MG63 (cell line): ENCODE measurements at regions not wholly inside any gene's neighbourhood (a gene's known extent, or its start where the extent isn't known, plus 50 kb on each side); places are given as distances from the start of the nearest gene placed in this dataset.
"Not testable (repeated sequence)": the region's sequence is repeated elsewhere in the genome, so short reads cannot be mapped to it uniquely, and the experiment has no call there.

ENCODE experiments used
- DNase-seq: peaks from one replicate; pipeline ENCODE4 v3.0.0-alpha.2; 2020
- H3K27me3 ChIP-seq: fragments of 250-450 bp; sonication (Bioruptor Pico); 2 replicates; pipeline ENCODE4 v1.5.1; 2020; ENCODE audit warnings: mild to moderate bottlenecking, moderate library complexity
- H3K36me3 ChIP-seq: fragments of 250-450 bp; sonication (Bioruptor Pico); 2 replicates; pipeline ENCODE4 v1.5.1; 2020; ENCODE audit warnings: mild to moderate bottlenecking, moderate library complexity
- H3K4me3 ChIP-seq: fragments of 250-450 bp; sonication (Bioruptor Pico); 2 replicates; pipeline ENCODE4 v1.5.1; 2020; ENCODE audit warnings: mild to moderate bottlenecking, moderate library complexity
- H3K9me3 ChIP-seq: fragments of 250-450 bp; sonication (Bioruptor Pico); 2 replicates; pipeline ENCODE4 v1.5.1; 2020; ENCODE audit warnings: mild to moderate bottlenecking, moderate library complexity

DNA sequence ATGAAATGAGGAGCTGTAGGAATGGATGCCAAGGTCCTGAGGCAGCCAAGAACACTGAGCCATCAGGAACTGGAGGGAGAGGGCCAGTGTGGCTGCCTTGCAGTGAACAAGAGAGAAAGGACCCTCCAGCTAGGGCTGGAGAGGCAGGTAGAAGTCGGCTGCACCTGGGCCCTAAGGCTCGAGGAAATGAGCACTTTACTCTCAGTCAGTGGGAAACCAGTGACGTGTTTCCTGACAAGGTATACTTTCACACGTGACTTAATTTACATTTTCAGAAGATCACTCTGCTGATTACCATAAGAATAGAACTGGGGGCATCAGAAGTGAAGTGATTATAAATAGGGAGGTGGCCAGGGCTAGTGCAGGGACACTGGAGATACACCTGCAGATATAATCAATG lies 115.2 kb downstream of the C17orf67 start:
- Histone ChIP-seq H3K9me3 (no peaks in the 10 kb centered on the region), H3K27me3 (no peaks in the 10 kb centered on the region), H3K4me3 (no peak overlapping the region), H3K36me3 (no peaks in the 10 kb centered on the region)
- DNase-seq: no peak

DNA sequence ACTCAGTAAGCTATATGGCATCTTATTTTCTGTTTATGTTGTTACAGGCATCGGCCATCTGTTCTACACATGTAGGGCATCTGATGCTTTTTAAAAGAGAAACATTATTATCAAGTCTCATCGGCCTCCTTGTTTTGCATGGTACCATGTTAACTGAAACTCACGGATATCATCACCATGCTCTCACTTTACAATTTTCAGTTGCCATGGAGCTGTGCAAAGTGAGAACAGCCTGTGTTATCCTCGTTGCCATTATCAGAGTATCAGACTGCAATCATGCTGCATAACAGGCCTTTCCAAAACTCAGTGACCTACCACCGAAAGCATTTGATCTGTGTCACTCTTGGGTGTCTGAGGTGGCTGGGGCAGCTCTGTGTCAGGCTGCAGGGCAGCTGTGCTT lies 110.3 kb downstream of the C17orf67 start:
- DNase-seq: no peak
- H3K36me3 ChIP-seq: no peaks in the 10 kb centered on the region
- no peaks in the 10 kb centered on the region for H3K9me3 ChIP-seq
- no peaks in the 10 kb centered on the region for H3K27me3 ChIP-seq
- H3K4me3 ChIP-seq: no peak overlapping the region

DNA sequence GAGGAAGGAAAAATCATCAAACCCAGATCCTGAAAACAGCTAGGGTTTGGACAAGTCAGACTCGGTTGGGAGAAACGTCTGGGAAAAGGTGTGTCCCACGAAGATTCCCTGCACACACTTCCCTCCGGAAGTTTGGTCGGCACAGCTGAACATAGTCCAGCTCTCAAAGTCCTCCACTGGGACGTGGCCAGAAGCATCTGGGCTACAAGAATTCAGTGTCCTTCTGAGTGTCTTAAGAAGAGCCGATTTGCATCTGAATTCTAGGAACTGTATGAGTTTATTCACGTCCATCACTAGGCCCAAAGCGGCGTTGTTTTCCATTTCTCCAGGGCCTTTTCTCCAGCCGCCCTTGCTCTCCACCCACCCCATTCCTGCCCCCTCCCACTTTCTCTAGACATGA lies 109.1 kb downstream of the C17orf67 start:
- Histone ChIP-seq H3K27me3 (no peaks in the 10 kb centered on the region), H3K36me3 (no peaks in the 10 kb centered on the region), H3K4me3 (no peak overlapping the region), H3K9me3 (no peaks in the 10 kb centered on the region)
- no peak for DNase-seq

DNA sequence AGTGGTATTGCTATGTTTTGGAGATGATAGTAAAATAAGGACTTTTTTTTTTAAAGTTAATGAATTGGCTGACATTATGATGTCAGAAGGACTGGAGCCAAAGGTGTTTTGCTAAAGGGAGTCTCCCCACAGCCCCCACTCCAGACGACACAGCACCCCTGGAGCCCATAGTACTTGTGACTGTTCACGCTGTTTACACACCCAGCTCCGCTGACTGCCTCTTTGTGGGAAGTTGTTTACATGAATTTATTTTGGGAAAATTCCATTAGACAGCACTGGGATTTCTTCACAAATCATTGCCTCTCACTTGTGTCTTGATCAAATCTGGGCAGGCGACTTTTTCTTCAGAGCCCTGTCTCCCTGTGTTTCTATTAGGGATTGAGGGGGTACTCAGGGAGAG lies 108.6 kb downstream of the C17orf67 start:
- Histone ChIP-seq H3K9me3 (no peaks in the 10 kb centered on the region), H3K27me3 (no peaks in the 10 kb centered on the region), H3K36me3 (no peaks in the 10 kb centered on the region), H3K4me3 (no peak overlapping the region)
- no peak for DNase-seq

DNA sequence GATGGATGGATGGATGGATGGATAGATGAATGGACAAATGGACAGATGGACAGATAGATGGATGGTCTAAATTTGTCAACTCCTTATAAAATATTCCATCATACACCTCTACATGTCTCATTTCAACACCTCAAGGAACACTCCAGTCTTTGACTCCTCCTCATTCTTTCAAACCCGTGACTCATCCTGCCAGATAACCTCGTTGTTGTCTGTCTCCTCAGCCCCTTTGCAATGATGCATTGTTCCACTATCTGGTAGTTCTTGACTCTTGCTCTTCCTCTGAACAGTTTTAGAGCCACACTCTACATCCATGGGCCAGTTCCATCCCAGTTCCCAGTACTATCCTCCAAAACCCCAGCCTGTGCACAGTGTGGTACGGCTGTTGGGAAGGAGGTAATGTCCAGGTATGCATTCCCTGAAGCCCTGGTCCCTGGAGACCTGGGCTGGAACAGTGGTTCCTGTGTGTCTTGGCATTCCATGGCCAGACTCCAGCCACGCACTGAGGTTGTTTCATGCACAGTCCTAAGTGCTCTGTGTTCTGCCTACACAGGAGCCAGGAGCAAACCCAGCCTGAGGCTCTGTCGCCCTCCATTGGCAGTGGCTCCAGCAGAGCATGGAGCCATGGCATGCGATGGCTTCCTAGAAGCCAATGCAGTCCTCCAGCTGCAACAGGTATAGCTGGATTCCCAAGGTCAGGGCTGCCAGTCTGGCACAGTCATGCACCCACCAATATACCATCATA lies 105.7 kb downstream of the C17orf67 start:
- DNase-seq: no peak
- no peaks in the 10 kb centered on the region for H3K36me3 ChIP-seq
- no peaks in the 10 kb centered on the region for H3K9me3 ChIP-seq
- no peak overlapping the region for H3K4me3 ChIP-seq
- H3K27me3 ChIP-seq: no peaks in the 10 kb centered on the region

DNA sequence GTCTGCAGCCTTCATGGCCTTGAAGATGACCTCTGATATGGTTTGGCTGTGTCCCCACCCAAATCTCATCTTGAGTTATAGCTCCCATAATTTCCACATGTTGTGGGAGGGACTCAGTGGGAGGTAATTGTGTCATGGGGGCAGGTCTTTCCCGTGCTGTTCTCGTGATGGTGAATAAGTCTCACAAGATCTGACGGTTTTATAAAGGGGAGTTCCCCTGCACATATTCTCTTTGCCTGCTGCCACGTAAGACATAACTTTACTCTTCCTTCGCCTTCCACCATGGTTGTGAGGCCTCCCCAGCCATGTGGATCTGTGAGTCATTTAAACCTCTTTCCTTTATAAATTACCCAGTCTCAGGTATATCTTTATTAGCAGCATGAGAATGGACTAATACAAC lies 102.6 kb downstream of the C17orf67 start:
- H3K9me3 ChIP-seq, H3K4me3 ChIP-seq, H3K36me3 ChIP-seq, DNase-seq, H3K27me3 ChIP-seq: not testable (repeated sequence)

DNA sequence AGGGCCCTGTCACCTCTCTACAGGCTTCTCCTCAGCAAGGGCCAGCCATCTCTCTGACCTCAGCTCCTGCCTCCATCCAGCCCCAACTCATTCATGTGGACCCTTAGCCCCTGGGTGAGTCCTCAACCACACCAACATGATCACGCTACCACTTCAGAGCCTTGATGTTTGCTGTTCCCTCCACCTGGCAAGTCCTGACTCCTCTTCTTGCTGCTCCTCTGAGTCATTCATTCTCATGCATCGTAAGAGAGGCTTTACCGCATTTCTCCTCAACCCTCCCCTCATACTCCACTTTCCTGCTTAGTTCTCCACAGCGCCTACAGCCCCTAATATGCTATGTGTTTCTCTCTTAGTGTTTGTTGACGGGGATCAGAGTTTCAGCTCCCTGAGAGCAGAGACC lies 99.9 kb downstream of the C17orf67 start:
- Histone ChIP-seq H3K4me3 (no peak overlapping the region), H3K36me3 (no peaks in the 10 kb centered on the region)

DNA sequence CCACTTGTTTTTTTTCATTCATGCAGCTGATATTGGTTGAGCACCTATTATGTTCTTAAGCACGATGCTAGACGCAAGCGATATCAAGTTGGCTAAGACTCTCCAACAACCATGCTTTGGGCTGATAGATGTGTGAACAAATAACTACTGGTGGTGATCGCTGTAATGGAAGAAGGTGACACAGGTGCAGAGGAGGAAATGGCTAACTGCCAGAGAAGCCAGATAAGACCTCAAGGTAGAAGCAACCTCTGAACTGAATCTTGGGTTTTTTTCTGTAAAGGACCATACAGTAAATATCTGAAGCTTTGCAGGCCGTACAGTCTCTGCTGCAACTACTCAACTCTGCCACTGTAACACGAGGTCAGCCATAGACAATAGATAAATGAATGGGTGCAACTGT lies 97.9 kb downstream of the C17orf67 start:
- no peaks in the 10 kb centered on the region for H3K9me3 ChIP-seq
- no peaks in the 10 kb centered on the region for H3K36me3 ChIP-seq
- H3K4me3 ChIP-seq: no peak overlapping the region
- no peak for DNase-seq
- H3K27me3 ChIP-seq: no peaks in the 10 kb centered on the region

More for the DNA sequence above, 99.9 kb downstream of the C17orf67 start:
- H3K9me3 ChIP-seq: no peaks in the 10 kb centered on the region
- DNase-seq: no peak
- no peaks in the 10 kb centered on the region for H3K27me3 ChIP-seq

DNA sequence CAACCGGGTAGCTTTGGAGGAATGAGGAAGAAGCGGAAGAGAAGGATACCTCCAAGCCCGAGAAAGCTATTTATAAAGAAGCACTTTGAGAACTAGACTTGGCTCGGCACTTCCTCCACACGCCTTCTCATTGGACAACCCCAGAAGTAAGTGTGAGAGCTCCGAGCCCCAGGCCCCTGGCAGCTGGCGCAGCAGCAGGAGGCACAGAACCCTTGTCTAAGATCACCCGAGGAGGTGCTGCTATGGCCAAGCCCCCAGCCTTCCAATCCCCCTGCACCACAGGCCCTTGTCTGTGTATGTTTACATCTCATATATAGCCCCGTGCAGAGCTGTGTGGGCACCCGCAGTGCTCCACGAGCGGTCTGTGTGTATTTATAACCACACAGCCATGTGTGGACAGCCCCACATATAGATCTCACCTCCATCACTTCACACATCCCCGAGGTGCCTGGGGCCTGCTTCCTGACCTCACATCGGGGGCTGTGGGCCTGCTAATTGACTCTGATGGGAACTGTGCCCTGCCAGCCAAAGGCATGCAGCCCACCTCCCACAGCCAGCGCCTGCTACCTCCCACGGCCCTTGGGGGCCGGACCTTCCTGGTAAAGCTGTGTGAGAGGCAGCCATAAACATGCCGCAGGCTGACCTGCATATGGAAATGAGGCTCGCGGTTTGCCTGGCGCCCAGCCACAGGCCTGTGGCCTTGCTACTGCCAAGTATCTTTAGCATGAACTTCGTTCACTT lies 96.1 kb downstream of the C17orf67 start:
- Histone ChIP-seq H3K36me3 (no peaks in the 10 kb centered on the region), H3K27me3 (no peaks in the 10 kb centered on the region; the same call in 1 of the 2 replicates), H3K4me3 (no peak overlapping the region), H3K9me3 (no peaks in the 10 kb centered on the region)
- DNase-seq: no peak

DNA sequence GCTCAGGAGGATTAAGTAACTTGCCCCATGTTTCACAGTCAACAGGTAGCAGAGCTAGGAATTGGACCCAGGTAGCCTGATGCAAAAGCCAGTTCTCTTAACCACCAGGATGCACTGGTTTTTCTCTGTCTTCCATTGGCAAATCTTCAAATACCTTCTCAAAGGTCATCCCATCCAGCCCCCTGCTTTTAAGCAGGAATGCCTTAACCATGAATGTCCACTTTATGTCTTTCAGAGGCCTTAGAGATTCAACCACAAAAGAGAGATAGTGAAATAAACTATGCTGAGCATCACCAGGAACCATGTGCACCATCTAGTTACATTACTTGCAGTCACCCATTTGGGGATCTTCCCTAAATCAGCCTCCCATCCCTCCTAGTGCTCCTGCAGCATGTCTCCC lies 94.3 kb downstream of the C17orf67 start:
- no peaks in the 10 kb centered on the region; the same call in 1 of the 2 replicates for H3K27me3 ChIP-seq
- no peak for DNase-seq
- H3K4me3 ChIP-seq: no peak overlapping the region
- H3K36me3 ChIP-seq: no peaks in the 10 kb centered on the region
- H3K9me3 ChIP-seq: no peaks in the 10 kb centered on the region

DNA sequence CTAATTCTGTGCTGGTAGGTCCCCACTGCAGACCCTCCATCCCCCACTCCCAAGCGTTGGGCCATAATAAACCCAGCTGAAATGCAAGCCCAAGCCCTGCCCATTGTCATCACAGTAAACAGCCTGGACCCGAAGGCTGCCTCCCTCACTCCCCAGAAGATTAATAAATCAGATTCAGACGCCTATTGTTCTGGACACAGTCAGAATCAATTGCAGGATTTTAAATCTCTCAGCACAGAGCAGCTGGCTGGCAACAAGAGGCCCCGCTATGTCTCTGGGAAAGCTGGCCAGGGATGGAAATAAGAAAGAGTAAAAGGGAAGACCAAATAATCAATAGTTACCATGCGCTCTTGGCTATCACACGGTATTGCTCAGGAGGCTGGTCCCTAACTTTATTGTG lies 93.9 kb downstream of the C17orf67 start:
- DNase-seq: no peak
- Histone ChIP-seq H3K9me3 (no peaks in the 10 kb centered on the region), H3K36me3 (no peaks in the 10 kb centered on the region), H3K27me3 (no peaks in the 10 kb centered on the region; the same call in 1 of the 2 replicates), H3K4me3 (no peak overlapping the region)

DNA sequence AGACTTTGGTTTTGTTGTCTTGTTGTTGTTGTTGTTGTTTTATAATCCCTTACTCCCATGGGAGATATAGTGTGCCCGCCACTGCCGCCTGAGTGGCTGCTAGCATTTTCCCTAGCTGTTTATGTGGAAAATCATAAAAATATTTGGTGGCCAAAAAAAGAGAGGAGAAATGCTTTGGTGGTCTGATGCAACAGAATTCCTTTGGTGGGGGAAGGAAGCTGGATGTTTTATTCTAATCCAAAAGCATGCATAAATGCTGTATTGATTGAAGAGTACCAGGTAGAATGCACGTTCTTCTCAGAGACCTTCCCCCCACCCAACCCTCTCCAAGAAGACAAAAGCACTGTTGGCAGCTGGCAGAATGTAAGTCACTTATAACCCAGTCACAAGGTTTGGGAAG lies 93.2 kb downstream of the C17orf67 start:
- DNase-seq: no peak
- Histone ChIP-seq H3K4me3 (no peak overlapping the region), H3K9me3 (no peaks in the 10 kb centered on the region)

More for the DNA sequence above, 93.2 kb downstream of the C17orf67 start:
- no peaks in the 10 kb centered on the region; the same call in 1 of the 2 replicates for H3K27me3 ChIP-seq
- H3K36me3 ChIP-seq: no peaks in the 10 kb centered on the region
